Loucy (cell line): ENCODE measurements at regions not wholly inside any gene's neighbourhood (a gene's known extent, or its start where the extent isn't known, plus 50 kb on each side); places are given as distances from the start of the nearest gene placed in this dataset.
"Not testable (repeated sequence)": the region's sequence is repeated elsewhere in the genome, so short reads cannot be mapped to it uniquely, and the experiment has no call there.

Experiments used
- H2AFZ ChIP-seq: fragments of 200-600 bp; sonication (generic); 2 replicates; pipeline ENCODE4 v1.6.0; 2016; ENCODE audit warnings: antibody characterized with exemption, mild to moderate bottlenecking, low read length, moderate library complexity
- H3F3A ChIP-seq: fragments of 200-600 bp; 2 replicates; pipeline ENCODE4 v1.6.0; 2016; ENCODE audit warnings: antibody characterized with exemption, low read depth, mild to moderate bottlenecking
- H3K27me3 ChIP-seq: fragments of 200-600 bp; sonication (generic); 2 replicates; pipeline ENCODE4 v1.6.1; 2014; ENCODE audit warnings: low read length, mild to moderate bottlenecking; ENCODE audit not compliant: insufficient read depth, poor library complexity, severe bottlenecking
- H3K36me3 ChIP-seq: fragments of 200-600 bp; sonication (generic); 2 replicates; pipeline ENCODE4 v1.6.1; 2016; ENCODE audit warnings: low read length; ENCODE audit not compliant: insufficient read depth
- H3K4me1 ChIP-seq: fragments of 200-600 bp; sonication (generic); 2 replicates; pipeline ENCODE4 v1.5.1; 2014; ENCODE audit warnings: low read length, mild to moderate bottlenecking; ENCODE audit not compliant: insufficient read depth, poor library complexity, severe bottlenecking
- H3K4me2 ChIP-seq: fragments of 200-600 bp; sonication (generic); 2 replicates; pipeline ENCODE4 v1.6.0; 2014; ENCODE audit warnings: antibody characterized with exemption, low read length, low read depth, mild to moderate bottlenecking; ENCODE audit not compliant: poor library complexity, severe bottlenecking
- H3K4me3 ChIP-seq: fragments of 200-600 bp; sonication (generic); 2 replicates; pipeline ENCODE4 v1.5.1; 2014; ENCODE audit warnings: low read length, mild to moderate bottlenecking, mixed read lengths; ENCODE audit not compliant: poor library complexity, severe bottlenecking
- H3K79me2 ChIP-seq: fragments of 200-600 bp; sonication (generic); 2 replicates; pipeline ENCODE4 v1.6.1; 2014; ENCODE audit warnings: low read length; ENCODE audit not compliant: insufficient read depth
- H3K9ac ChIP-seq: fragments of 200-600 bp; sonication (generic); 2 replicates; pipeline ENCODE4 v1.6.0; 2014; ENCODE audit warnings: mild to moderate bottlenecking, low read depth, low read length, moderate library complexity; ENCODE audit not compliant: poor library complexity, severe bottlenecking
- H3K9me2 ChIP-seq: fragments of 200-600 bp; sonication (generic); replicated peaks from 2 replicates; pipeline ENCODE4 v1.6.1; 2016; ENCODE audit warnings: low read depth, low read length, mixed read lengths
- H3K9me3 ChIP-seq: fragments of 200-600 bp; sonication (generic); 2 replicates; pipeline ENCODE4 v1.6.1; 2014; ENCODE audit warnings: mild to moderate bottlenecking, antibody characterized with exemption, low read length, low read depth; ENCODE audit not compliant: insufficient read depth
- H4K20me1 ChIP-seq: fragments of 200-600 bp; sonication (generic); 2 replicates; pipeline ENCODE4 v1.6.0; 2014; ENCODE audit warnings: antibody characterized with exemption, low read length, mild to moderate bottlenecking; ENCODE audit not compliant: insufficient read depth, poor library complexity, severe bottlenecking
- CTCF ChIP-seq: fragments of 200-600 bp; sonication (generic); conservative IDR thresholded peaks from 2 replicates; pipeline ENCODE4 v1.5.1; 2014; ENCODE audit warnings: mild to moderate bottlenecking, antibody characterized with exemption, low read length
- EZH2phosphoT487 ChIP-seq: fragments of 200-600 bp; IDR thresholded peaks from 2 replicates; pipeline ENCODE4 v1.6.1; 2018; ENCODE audit warnings: antibody characterized with exemption, mild to moderate bottlenecking, moderate library complexity, borderline replicate concordance

DNA sequence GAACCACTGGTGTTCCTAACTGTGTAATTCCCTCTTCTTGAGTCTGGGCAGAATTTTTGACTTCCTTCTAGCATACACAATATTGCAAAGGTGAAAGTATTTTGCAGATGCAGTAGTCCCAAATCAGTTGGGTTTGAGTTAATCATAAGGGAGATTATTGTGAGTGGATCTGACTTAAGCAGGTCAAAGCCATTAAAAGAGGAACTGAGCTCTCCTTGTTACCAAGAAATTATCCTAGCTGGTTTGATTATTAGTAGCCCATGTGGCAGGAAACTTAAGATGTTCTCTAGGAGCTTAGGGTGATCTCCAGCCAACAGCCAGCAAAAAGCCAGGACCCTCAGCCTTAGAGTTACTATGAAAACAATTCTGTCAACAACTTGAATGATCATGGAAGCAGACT is 221.8 kb downstream of the RPIA start:
- H3K4me2 ChIP-seq, result no peak overlapping the region
- H3K4me1 ChIP-seq, result peaks cover 11% of the 10 kb centered on the region
- no peaks in the 10 kb centered on the region for H4K20me1 ChIP-seq
- H3F3A ChIP-seq, result no peaks in the 10 kb centered on the region
- no peaks in the 10 kb centered on the region for H3K36me3 ChIP-seq
- TF ChIP-seq EZH2phosphoT487 (no peak), CTCF (no peak)
- H3K79me2 ChIP-seq, result no peaks in the 10 kb centered on the region
- no peak overlapping the region for H3K9ac ChIP-seq
- no peaks in the 10 kb centered on the region for H3K27me3 ChIP-seq
- H3K4me3 ChIP-seq, result no peak overlapping the region
- H2AFZ ChIP-seq, result no peak overlapping the region
- no peaks in the 10 kb centered on the region for H3K9me2 ChIP-seq
- H3K9me3 ChIP-seq, result no peaks in the 10 kb centered on the region

DNA sequence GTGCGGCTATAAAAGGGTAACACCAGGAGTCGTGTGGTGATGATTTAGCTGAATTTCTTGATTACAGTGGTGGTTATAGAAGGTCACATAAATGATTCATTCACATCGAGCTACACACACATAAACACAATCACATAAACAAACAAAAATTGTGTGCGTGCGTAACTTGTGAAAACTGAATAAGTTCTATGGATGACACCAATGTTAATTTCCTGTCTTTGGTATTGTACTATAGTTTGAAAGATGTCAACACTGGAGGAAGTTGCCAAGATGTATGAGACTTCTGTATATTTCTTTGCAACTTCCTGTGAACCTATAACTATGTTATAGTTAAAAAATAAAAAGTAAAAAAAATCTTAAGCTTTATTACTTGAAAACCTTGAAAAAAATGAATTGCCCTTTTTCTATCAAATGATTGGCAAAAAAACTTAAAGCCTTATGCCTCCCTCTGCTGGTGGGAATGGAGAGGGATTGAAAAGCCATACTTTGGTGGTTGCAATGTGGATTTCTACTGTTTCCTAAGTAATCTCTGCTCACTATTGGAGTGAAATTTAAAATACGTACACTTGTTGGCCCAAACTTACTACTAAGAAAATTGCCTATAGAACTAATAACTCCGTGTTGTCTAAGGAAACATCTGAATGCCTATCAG is 227.7 kb downstream of the RPIA start:
- Histone ChIP-seq H3K9ac (no peak overlapping the region), H3F3A (no peaks in the 10 kb centered on the region), H3K4me2 (no peak overlapping the region), H2AFZ (no peak overlapping the region), H3K9me3 (no peaks in the 10 kb centered on the region), H3K27me3 (no peaks in the 10 kb centered on the region), H3K4me1 (peaks cover 7% of the 10 kb centered on the region), H3K9me2 (no peaks in the 10 kb centered on the region), H3K4me3 (no peak overlapping the region), H3K36me3 (no peaks in the 10 kb centered on the region), H3K79me2 (no peaks in the 10 kb centered on the region), H4K20me1 (no peaks in the 10 kb centered on the region)
- TF ChIP-seq CTCF (peak; percentile 89), EZH2phosphoT487 (no peak)

DNA sequence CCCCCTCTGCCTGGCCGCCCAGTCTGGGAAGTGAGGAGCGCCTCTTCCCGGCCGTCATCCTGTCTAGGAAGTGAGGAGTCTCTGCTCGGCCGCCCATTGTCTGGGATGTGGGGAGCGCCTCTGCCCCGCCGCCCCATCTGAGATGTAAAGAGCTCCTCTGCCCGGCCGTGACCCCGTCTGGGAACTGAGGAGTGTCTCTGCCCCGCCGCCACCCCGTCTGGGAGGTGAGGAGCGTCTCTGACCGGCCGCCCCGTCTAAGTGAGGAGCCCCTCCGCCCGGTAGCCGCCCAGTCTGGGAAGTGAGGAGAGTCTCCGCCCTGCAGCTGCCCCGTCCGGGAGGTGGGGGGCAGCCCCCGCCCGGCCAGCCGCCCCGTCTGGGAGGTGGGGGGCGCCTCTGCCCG is 228.9 kb downstream of the RPIA start:
- not testable (repeated sequence) for H3K36me3 ChIP-seq, H3K9ac ChIP-seq, H4K20me1 ChIP-seq, H3K4me1 ChIP-seq, H3K9me2 ChIP-seq, H2AFZ ChIP-seq, H3K4me2 ChIP-seq, H3K79me2 ChIP-seq, H3K4me3 ChIP-seq, H3K27me3 ChIP-seq, H3K9me3 ChIP-seq, H3F3A ChIP-seq

DNA sequence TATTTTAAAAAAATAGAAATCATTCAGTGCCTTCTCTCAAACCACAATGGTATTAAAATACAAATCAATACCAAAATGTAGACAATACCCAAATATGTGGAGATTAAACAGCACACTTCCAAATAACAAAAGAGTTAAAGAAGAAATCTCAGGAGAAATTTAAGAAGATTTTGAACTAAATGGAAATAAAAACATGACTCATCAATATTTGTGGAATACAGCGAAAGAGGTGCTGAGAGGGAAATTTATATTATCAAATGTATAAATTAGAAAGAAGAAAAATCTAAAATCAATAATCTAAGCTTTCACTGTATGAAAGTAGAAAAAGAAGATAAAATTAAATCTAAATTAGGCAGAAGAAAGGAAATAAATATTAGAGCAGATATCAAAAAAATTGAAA is 233.1 kb downstream of the RPIA start:
- Histone ChIP-seq H3F3A (no peaks in the 10 kb centered on the region), H3K9ac (no peak overlapping the region), H3K9me2 (no peaks in the 10 kb centered on the region), H3K4me2 (no peak overlapping the region), H3K36me3 (no peaks in the 10 kb centered on the region), H2AFZ (no peak overlapping the region), H3K27me3 (no peaks in the 10 kb centered on the region), H3K79me2 (no peaks in the 10 kb centered on the region), H3K9me3 (no peaks in the 10 kb centered on the region), H3K4me3 (no peak overlapping the region), H4K20me1 (no peaks in the 10 kb centered on the region), H3K4me1 (no peaks in the 10 kb centered on the region)
- TF ChIP-seq EZH2phosphoT487, result no peak
- no peak for TF ChIP-seq CTCF
